Cardiac fibroblast (primary cell): ENCODE measurements at regions not wholly inside any gene's neighbourhood (a gene's known extent, or its start where the extent isn't known, plus 50 kb on each side); places are given as distances from the start of the nearest gene placed in this dataset.
"Not testable (repeated sequence)": the region's sequence is repeated elsewhere in the genome, so short reads cannot be mapped to it uniquely, and the experiment has no call there.

Source experiments
- DNase-seq, 2 donors: peaks; one replicate each; pipeline versions ENCODE4 v3.0.0 to v3.0.0-alpha.2; 2010; ENCODE audit warnings: low read depth in 2 of 2
- H3K4me3 ChIP-seq, 2 donors: replicated peaks in 1 of 2; 1 replicate in 1 of 2; 2 replicates in 1 of 2; pipeline ENCODE4 v1.5.1; 2011; ENCODE audit warnings: low read depth in 2 of 2, low read length in 2 of 2, mild to moderate bottlenecking in 2 of 2, moderate library complexity in 1 of 2
- CTCF ChIP-seq: IDR thresholded peaks from one replicate; pipeline ENCODE4 v1.5.1; 2011; ENCODE audit warnings: low read depth, mild to moderate bottlenecking, low read length, inconsistent platforms

GRCh38 chr5:83810511-83810910, 89.9 kb upstream of the HAPLN1 start:
- H3K4me3 ChIP-seq: no peak overlapping the region
- DNase-seq: no peak
- TF ChIP-seq CTCF: no peak

- no peak for TF ChIP-seq CTCF
- H3K4me3 ChIP-seq: no peak overlapping the region
- DNase-seq: no peak
Measured at GRCh38 chr5:83802686-83803085, 82.0 kb upstream of the HAPLN1 start.

- no peak overlapping the region for H3K4me3 ChIP-seq
- no peak for TF ChIP-seq CTCF
- DNase-seq: no peak
Measured at GRCh38 chr5:83800201-83800600, 79.5 kb upstream of the HAPLN1 start.

- DNase-seq, H3K4me3 ChIP-seq: not testable (repeated sequence)
Measured at GRCh38 chr5:83799020-83799419, 78.4 kb upstream of the HAPLN1 start.

- no peak for TF ChIP-seq CTCF
- no peak overlapping the region for H3K4me3 ChIP-seq
- no peak for DNase-seq
Measured at GRCh38 chr5:83789371-83789770, 68.7 kb upstream of the HAPLN1 start.

- no peak for DNase-seq
- no peak for TF ChIP-seq CTCF
- H3K4me3 ChIP-seq: no peak overlapping the region
Measured at GRCh38 chr5:83787631-83788030, 67.0 kb upstream of the HAPLN1 start.

- no peak for DNase-seq
- H3K4me3 ChIP-seq: no peak overlapping the region
- TF ChIP-seq CTCF: no peak
Measured at GRCh38 chr5:83785176-83785668, 64.6 kb upstream of the HAPLN1 start.
